ENCODE measurements at regions not wholly inside any gene's neighbourhood (a gene's known extent, or its start where the extent isn't known, plus 50 kb on each side); places are given as distances from the start of the nearest gene placed in this dataset.

- Histone ChIP-seq H4K20me1 (ENCODE audit: insufficient read depth, low read length, poor library complexity, severe bottlenecking) (no peaks in the 10 kb centered on the region), H3K27me3 (ENCODE audit: insufficient read depth, low read length, poor library complexity, severe bottlenecking) (no peaks in the 10 kb centered on the region), H3K9ac (ENCODE audit: low read depth, low read length, poor library complexity, severe bottlenecking) (no peak overlapping the region), H3K4me3 (ENCODE audit: low read length, poor library complexity, severe bottlenecking) (no peak overlapping the region), H3K9me3 (ENCODE audit: insufficient read depth, low read depth, low read length) (no peaks in the 10 kb centered on the region; the same call in 1 of the 2 replicates), H3K9me2 (replicated peaks; ENCODE audit: low read depth, low read length) (no peaks in the 10 kb centered on the region), H3K4me1 (ENCODE audit: insufficient read depth, low read length, poor library complexity, severe bottlenecking) (no peaks in the 10 kb centered on the region), H3K36me3 (ENCODE audit: insufficient read depth, low read length) (no peaks in the 10 kb centered on the region), H3K4me2 (ENCODE audit: low read depth, low read length, poor library complexity, severe bottlenecking) (no peak overlapping the region), H3F3A (ENCODE audit: low read depth) (no peaks in the 10 kb centered on the region), H3K79me2 (ENCODE audit: insufficient read depth, low read length) (no peaks in the 10 kb centered on the region), H2AFZ (ENCODE audit: low read length) (no peak overlapping the region)
- TF ChIP-seq CTCF (conservative IDR thresholded peaks at IDR 0.05; ENCODE audit: low read length) = no peak
- no peak for TF ChIP-seq EZH2phosphoT487 (IDR thresholded peaks at IDR 0.05; ENCODE audit: borderline replicate concordance)
Measured at GRCh38 chr10:121375172-121375571, 223.1 kb downstream of the FGFR2 start.

GRCh38 chr10:121378251-121378801 is 219.9 kb downstream of the FGFR2 start:
- Histone ChIP-seq H3K4me2 (ENCODE audit: low read depth, low read length, poor library complexity, severe bottlenecking) (no peak overlapping the region), H3K36me3 (ENCODE audit: insufficient read depth, low read length) (no peaks in the 10 kb centered on the region), H3K9me2 (replicated peaks; ENCODE audit: low read depth, low read length) (no peaks in the 10 kb centered on the region), H3F3A (ENCODE audit: low read depth) (no peaks in the 10 kb centered on the region), H3K27me3 (ENCODE audit: insufficient read depth, low read length, poor library complexity, severe bottlenecking) (no peaks in the 10 kb centered on the region), H3K4me1 (ENCODE audit: insufficient read depth, low read length, poor library complexity, severe bottlenecking) (no peaks in the 10 kb centered on the region), H3K4me3 (ENCODE audit: low read length, poor library complexity, severe bottlenecking) (no peak overlapping the region), H3K79me2 (ENCODE audit: insufficient read depth, low read length) (no peaks in the 10 kb centered on the region), H4K20me1 (ENCODE audit: insufficient read depth, low read length, poor library complexity, severe bottlenecking) (no peaks in the 10 kb centered on the region), H2AFZ (ENCODE audit: low read length) (no peak overlapping the region), H3K9ac (ENCODE audit: low read depth, low read length, poor library complexity, severe bottlenecking) (no peak overlapping the region), H3K9me3 (ENCODE audit: insufficient read depth, low read depth, low read length) (no peaks in the 10 kb centered on the region)
- TF ChIP-seq EZH2phosphoT487 (IDR thresholded peaks at IDR 0.05; ENCODE audit: borderline replicate concordance) (no peak), CTCF (conservative IDR thresholded peaks at IDR 0.05; ENCODE audit: low read length) (no peak)

- no peaks in the 10 kb centered on the region for H3K27me3 ChIP-seq (ENCODE audit: insufficient read depth, low read length, poor library complexity, severe bottlenecking)
- no peaks in the 10 kb centered on the region for H4K20me1 ChIP-seq (ENCODE audit: insufficient read depth, low read length, poor library complexity, severe bottlenecking)
- no peaks in the 10 kb centered on the region for H3K36me3 ChIP-seq (ENCODE audit: insufficient read depth, low read length)
- H3K4me1 ChIP-seq (ENCODE audit: insufficient read depth, low read length, poor library complexity, severe bottlenecking) = no peaks in the 10 kb centered on the region
- H3K4me2 ChIP-seq (ENCODE audit: low read depth, low read length, poor library complexity, severe bottlenecking) = no peak overlapping the region
- no peaks in the 10 kb centered on the region for H3K9me3 ChIP-seq (ENCODE audit: insufficient read depth, low read depth, low read length)
- TF ChIP-seq EZH2phosphoT487 (IDR thresholded peaks at IDR 0.05; ENCODE audit: borderline replicate concordance) (no peak), CTCF (conservative IDR thresholded peaks at IDR 0.05; ENCODE audit: low read length) (no peak)
- no peaks in the 10 kb centered on the region for H3K9me2 ChIP-seq (replicated peaks; ENCODE audit: low read depth, low read length)
- H2AFZ ChIP-seq (ENCODE audit: low read length) = no peak overlapping the region
- H3K4me3 ChIP-seq (ENCODE audit: low read length, poor library complexity, severe bottlenecking) = no peak overlapping the region
- H3K9ac ChIP-seq (ENCODE audit: low read depth, low read length, poor library complexity, severe bottlenecking) = no peak overlapping the region
- no peaks in the 10 kb centered on the region for H3K79me2 ChIP-seq (ENCODE audit: insufficient read depth, low read length)
- no peaks in the 10 kb centered on the region for H3F3A ChIP-seq (ENCODE audit: low read depth)
Measured at GRCh38 chr10:121379013-121379412, 219.2 kb downstream of the FGFR2 start.
